CD4-positive, alpha-beta T cell (primary cell): ENCODE measurements at regions not wholly inside any gene's neighbourhood (a gene's known extent, or its start where the extent isn't known, plus 50 kb on each side); places are given as distances from the start of the nearest gene placed in this dataset.

Experiments
- ATAC-seq: fragments of 200-7000 bp; cut with Tn5 transposase; one replicate; pipeline ENCODE4 v1.10.0; 2022; ENCODE audit warnings: mild to moderate bottlenecking; ENCODE audit not compliant: poor library complexity
- CTCF ChIA-PET: fragments of 350-600 bp; sonication (Branson Sonifier 250); formaldehyde crosslinking; loops from one replicate; lab custom pipeline; 2021; ENCODE audit warnings: antibody characterized with exemption, inconsistent platforms; lab: Charles Lee
- POLR2A ChIA-PET: fragments of 350-600 bp; sonication (Branson Sonifier 250); formaldehyde crosslinking; loops from one replicate; lab custom pipeline; 2021; ENCODE audit warnings: antibody characterized with exemption, inconsistent platforms; lab: Charles Lee
- DNase-seq, 14 experiments: peaks; one replicate each; pipeline ENCODE4 v3.0.0-alpha.2; 2013 to 2020; ENCODE audit warnings: mixed read lengths in 2 of 14
- H3K27ac ChIP-seq, 2 donors: one replicate each; pipeline versions ENCODE4 v1.5.1 to v1.7.0; 2013; ENCODE audit warnings: low read length in 2 of 2, low read depth in 1 of 2, mild to moderate bottlenecking in 1 of 2
- H3K27me3 ChIP-seq, 2 experiments: 1 replicate in 1 of 2; 2 replicates in 1 of 2; pipeline versions ENCODE4 v1.6.1 to v1.7.0; 2013; ENCODE audit warnings: low read length in 2 of 2, control low read depth in 1 of 2, mild to moderate bottlenecking in 1 of 2, moderate library complexity in 1 of 2; ENCODE audit not compliant: insufficient read depth in 2 of 2, control insufficient read depth in 1 of 2
- H3K36me3 ChIP-seq: one replicate; pipeline ENCODE4 v1.6.1; 2013; ENCODE audit warnings: low read length, control low read depth; ENCODE audit not compliant: insufficient read depth
- H3K4me1 ChIP-seq: one replicate; pipeline ENCODE4 v1.6.1; 2013; ENCODE audit warnings: low read length, control low read depth; ENCODE audit not compliant: insufficient read depth
- H3K4me3 ChIP-seq: one replicate; pipeline ENCODE4 v1.5.1; 2013; ENCODE audit warnings: mild to moderate bottlenecking, low read length, moderate library complexity
- H3K9me3 ChIP-seq, 2 experiments: 1 replicate in 1 of 2; 2 replicates in 1 of 2; pipeline versions ENCODE4 v1.6.1 to v1.7.0; 2013; ENCODE audit warnings: low read length in 2 of 2, mild to moderate bottlenecking in 2 of 2, control low read depth in 1 of 2, moderate library complexity in 1 of 2; ENCODE audit not compliant: control insufficient read depth in 1 of 2, insufficient read depth in 1 of 2
- H3K27ac Mint-ChIP-seq: one replicate; pipeline ENCODE4 v1.8.0; 2020; ENCODE audit warnings: mixed read lengths
- H3K27me3 Mint-ChIP-seq: one replicate; pipeline ENCODE4 v1.8.0; 2021; ENCODE audit warnings: mixed read lengths
- H3K36me3 Mint-ChIP-seq: one replicate; pipeline ENCODE4 v1.8.0; 2021; ENCODE audit warnings: low read depth, mixed read lengths
- H3K4me1 Mint-ChIP-seq: one replicate; pipeline ENCODE4 v1.8.0; 2021; ENCODE audit warnings: low read depth, mixed read lengths
- H3K4me3 Mint-ChIP-seq: one replicate; pipeline ENCODE4 v1.8.0; 2020; ENCODE audit warnings: mild to moderate bottlenecking, mixed read lengths
- H3K9me3 Mint-ChIP-seq: one replicate; pipeline ENCODE4 v1.8.0; 2020; ENCODE audit warnings: mixed read lengths
- intact Hi-C, 2 experiments: fragments of 100-400 bp; cut with DNase I in 1 of 2; cut with micrococcal nuclease in 1 of 2; formaldehyde crosslinking; loops; one replicate each; pipeline versions ENCODE4 v1.15.1 to v1.9.0; 2023 to 2025; cut with DNase I, micrococcal nuclease
- TF ChIP-seq, protein P1 (sequence below): fragments of 200-600 bp; IDR thresholded peaks from one replicate; pipeline ENCODE4 v1.8.0; 2022; ENCODE audit warnings: antibody characterized with exemption, mild to moderate bottlenecking

DNA sequence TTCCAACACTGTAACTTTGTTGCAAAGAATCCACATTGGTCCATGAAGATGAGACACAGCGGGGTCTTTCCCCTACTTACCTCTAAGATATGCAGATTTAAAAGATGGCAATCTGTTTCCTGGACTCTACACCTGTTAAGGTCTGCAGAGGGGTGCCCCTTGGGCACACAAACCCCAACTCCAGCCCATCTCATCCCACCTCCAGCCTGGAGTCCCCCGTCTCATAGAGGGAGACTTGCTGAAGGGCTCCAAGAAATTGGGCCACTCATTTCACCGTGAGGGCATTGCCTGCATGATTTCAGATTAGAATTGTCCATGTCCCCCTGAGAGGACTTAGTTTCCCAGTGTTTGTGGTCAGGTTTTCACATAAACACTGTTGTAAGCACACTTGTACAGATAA is 365.7 kb downstream of the IRX2 start:
- H3K4me3 Mint-ChIP-seq: no peak overlapping the region
- intact Hi-C loops: no loop called here

DNA sequence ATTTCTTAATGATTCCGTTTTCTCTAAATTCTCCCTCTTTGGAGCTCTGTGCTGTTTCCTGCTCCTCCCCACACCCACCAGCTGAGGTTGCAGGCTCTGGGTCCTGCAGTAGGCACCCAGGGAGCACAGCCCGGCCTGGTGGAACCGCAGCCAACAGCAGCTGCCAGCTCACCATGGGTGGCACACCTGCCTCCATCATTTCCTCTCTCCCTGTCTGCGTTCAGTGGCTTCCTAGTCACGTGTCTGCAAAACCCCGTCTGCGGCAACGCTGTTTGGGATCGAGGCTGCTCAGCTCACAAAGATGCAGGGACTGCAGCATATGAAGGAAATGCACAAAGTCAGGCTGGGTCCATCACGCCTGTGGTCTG is 367.8 kb downstream of the IRX2 start:
- intact Hi-C loops: no loop called here
- CTCF ChIA-PET: no interaction called here
- Mint-ChIP-seq H3K27ac (no peak overlapping the region), H3K9me3 (no peaks in the 10 kb centered on the region), H3K4me3 (no peak overlapping the region), H3K36me3 (no peaks in the 10 kb centered on the region), H3K27me3 (no peaks in the 10 kb centered on the region), H3K4me1 (no peaks in the 10 kb centered on the region)
- ATAC-seq (no peak), DNase-seq (no peak)
- peaks cover 0 to 21% of the 10 kb centered on the region in 2 experiments for H3K9me3 ChIP-seq
- POLR2A ChIA-PET: no interaction called here
- no peaks in the 10 kb centered on the region for H3K4me1 ChIP-seq
- H3K27ac ChIP-seq: no peak overlapping the region
- TF ChIP-seq, protein P1, sequence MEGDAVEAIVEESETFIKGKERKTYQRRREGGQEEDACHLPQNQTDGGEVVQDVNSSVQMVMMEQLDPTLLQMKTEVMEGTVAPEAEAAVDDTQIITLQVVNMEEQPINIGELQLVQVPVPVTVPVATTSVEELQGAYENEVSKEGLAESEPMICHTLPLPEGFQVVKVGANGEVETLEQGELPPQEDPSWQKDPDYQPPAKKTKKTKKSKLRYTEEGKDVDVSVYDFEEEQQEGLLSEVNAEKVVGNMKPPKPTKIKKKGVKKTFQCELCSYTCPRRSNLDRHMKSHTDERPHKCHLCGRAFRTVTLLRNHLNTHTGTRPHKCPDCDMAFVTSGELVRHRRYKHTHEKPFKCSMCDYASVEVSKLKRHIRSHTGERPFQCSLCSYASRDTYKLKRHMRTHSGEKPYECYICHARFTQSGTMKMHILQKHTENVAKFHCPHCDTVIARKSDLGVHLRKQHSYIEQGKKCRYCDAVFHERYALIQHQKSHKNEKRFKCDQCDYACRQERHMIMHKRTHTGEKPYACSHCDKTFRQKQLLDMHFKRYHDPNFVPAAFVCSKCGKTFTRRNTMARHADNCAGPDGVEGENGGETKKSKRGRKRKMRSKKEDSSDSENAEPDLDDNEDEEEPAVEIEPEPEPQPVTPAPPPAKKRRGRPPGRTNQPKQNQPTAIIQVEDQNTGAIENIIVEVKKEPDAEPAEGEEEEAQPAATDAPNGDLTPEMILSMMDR: no peak
- H3K4me3 ChIP-seq: no peak overlapping the region
- H3K27me3 ChIP-seq: no peaks in the 10 kb centered on the region
- no peaks in the 10 kb centered on the region for H3K36me3 ChIP-seq

More for the DNA sequence above, 365.7 kb downstream of the IRX2 start:
- H3K36me3 Mint-ChIP-seq: no peaks in the 10 kb centered on the region
- ATAC-seq (no peak), DNase-seq (no peak)
- TF ChIP-seq, protein P1: no peak
- Histone ChIP-seq H3K27me3 (no peaks in the 10 kb centered on the region), H3K27ac (no peak overlapping the region), H3K9me3 (peaks cover 0 to 20% of the 10 kb centered on the region in 2 experiments), H3K4me3 (no peak overlapping the region), H3K36me3 (no peaks in the 10 kb centered on the region), H3K4me1 (no peaks in the 10 kb centered on the region)
- ChIA-PET CTCF (no interaction called here), POLR2A (no interaction called here)
- H3K4me1 Mint-ChIP-seq: no peaks in the 10 kb centered on the region
- H3K9me3 Mint-ChIP-seq: no peaks in the 10 kb centered on the region
- no peak overlapping the region for H3K27ac Mint-ChIP-seq
- peaks cover 15% of the 10 kb centered on the region for H3K27me3 Mint-ChIP-seq

DNA sequence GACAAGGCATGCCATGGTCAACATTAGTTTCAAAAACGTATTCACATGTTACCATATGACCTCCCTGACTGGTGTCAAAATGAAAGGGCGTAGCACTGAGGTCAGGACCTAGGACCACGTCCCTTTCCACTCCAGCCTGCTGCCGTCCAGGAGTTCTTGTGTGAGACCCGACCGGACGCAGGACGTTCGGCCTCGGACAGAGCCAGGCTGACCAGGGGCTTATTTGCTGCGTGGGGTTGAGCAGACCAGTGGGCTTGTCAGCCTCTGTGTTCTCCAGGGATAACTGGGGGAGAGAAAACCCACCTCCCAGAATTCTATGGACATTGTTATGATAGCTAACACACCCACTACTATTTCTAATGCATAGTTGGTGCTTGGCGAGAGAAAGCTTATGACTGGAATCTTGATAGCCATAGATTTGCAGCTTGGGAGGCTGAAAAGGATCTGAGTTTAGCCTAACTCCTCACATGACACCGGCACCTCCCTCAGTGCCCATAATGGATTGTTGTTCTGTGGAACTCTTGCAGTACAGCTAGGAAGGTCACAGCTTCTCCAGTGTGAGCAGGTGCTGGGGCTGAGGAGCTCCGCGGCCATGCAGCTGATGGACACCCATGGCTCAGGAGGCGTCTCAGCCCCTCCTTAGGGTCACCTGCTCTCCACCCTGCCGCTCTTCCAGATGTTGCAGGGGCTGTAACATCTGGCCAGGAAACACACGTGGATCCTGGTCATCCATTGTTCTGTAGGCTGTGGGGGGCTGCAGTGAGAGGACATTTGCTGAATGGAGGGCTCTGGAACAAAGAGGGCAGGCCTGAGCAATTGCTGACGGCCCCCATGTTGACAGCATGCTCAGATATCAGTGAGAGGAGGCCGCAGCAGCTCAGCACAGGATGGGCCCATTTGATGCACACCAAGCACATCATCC is 368.4 kb downstream of the IRX2 start:
- H3K9me3 ChIP-seq: peaks cover 0 to 20% of the 10 kb centered on the region in 2 experiments
- TF ChIP-seq, protein P1: no peak
- intact Hi-C loops: no loop called here
- no peak overlapping the region for H3K27ac ChIP-seq
- Mint-ChIP-seq H3K36me3 (no peaks in the 10 kb centered on the region), H3K27ac (no peak overlapping the region), H3K27me3 (no peaks in the 10 kb centered on the region), H3K9me3 (no peaks in the 10 kb centered on the region), H3K4me1 (no peaks in the 10 kb centered on the region), H3K4me3 (no peak overlapping the region)
- no peaks in the 10 kb centered on the region for H3K27me3 ChIP-seq
- no peak for DNase-seq
- ChIA-PET CTCF (no interaction called here), POLR2A (no interaction called here)
- H3K4me3 ChIP-seq: no peak overlapping the region
- H3K4me1 ChIP-seq: no peaks in the 10 kb centered on the region
- ATAC-seq: no peak
- no peaks in the 10 kb centered on the region for H3K36me3 ChIP-seq
